CD8-positive, alpha-beta memory T cell (primary cell): ENCODE measurements at regions not wholly inside any gene's neighbourhood (a gene's known extent, or its start where the extent isn't known, plus 50 kb on each side); places are given as distances from the start of the nearest gene placed in this dataset.

Experiments used
- CTCF ChIA-PET: fragments of 350-600 bp; sonication (Branson Sonifier 250); formaldehyde crosslinking; loops from one replicate; lab custom pipeline; 2021; ENCODE audit warnings: antibody characterized with exemption; lab: Charles Lee
- POLR2A ChIA-PET: fragments of 350-600 bp; sonication (Branson Sonifier 250); formaldehyde crosslinking; loops from one replicate; lab custom pipeline; 2021; ENCODE audit warnings: antibody characterized with exemption; lab: Charles Lee
- DNase-seq, 5 donors: peaks; one replicate each; pipeline versions ENCODE4 v3.0.0 to v3.0.0-alpha.2; 2020 to 2022; ENCODE audit warnings: mixed read lengths in 1 of 5
- H3K27ac ChIP-seq: one replicate; pipeline ENCODE4 v1.7.0; 2013; ENCODE audit warnings: low read depth, mild to moderate bottlenecking, low read length, moderate library complexity
- H3K27me3 ChIP-seq: 2 replicates; pipeline ENCODE4 v1.7.0; 2013; ENCODE audit warnings: low read length, mild to moderate bottlenecking; ENCODE audit not compliant: insufficient read depth, poor library complexity, severe bottlenecking
- H3K36me3 ChIP-seq: 2 replicates; pipeline ENCODE4 v1.7.0; 2013; ENCODE audit warnings: mild to moderate bottlenecking, low read length, moderate library complexity; ENCODE audit not compliant: insufficient read depth
- H3K4me1 ChIP-seq: 2 replicates; pipeline ENCODE4 v1.7.0; 2013; ENCODE audit warnings: mild to moderate bottlenecking, low read length, moderate library complexity; ENCODE audit not compliant: insufficient read depth
- H3K4me3 ChIP-seq: 2 replicates; pipeline ENCODE4 v1.7.0; 2013; ENCODE audit warnings: mild to moderate bottlenecking, low read length
- H3K9me3 ChIP-seq: 2 replicates; pipeline ENCODE4 v1.7.0; 2013; ENCODE audit warnings: mild to moderate bottlenecking, low read length
- H3K27ac Mint-ChIP-seq, 8 donors: one replicate each; pipeline ENCODE4 v1.8.0; 2020 to 2021; ENCODE audit warnings: mixed read lengths in 8 of 8, mild to moderate bottlenecking in 6 of 8, inconsistent platforms in 3 of 8, moderate library complexity in 3 of 8
- H3K27me3 Mint-ChIP-seq, 2 donors: one replicate each; pipeline ENCODE4 v1.8.0; 2020 to 2021; ENCODE audit warnings: mixed read lengths in 2 of 2, mild to moderate bottlenecking in 1 of 2, moderate library complexity in 1 of 2
- H3K36me3 Mint-ChIP-seq, 3 donors: one replicate each; pipeline ENCODE4 v1.8.0; 2020 to 2021; ENCODE audit warnings: mixed read lengths in 3 of 3, inconsistent platforms in 1 of 3, mild to moderate bottlenecking in 1 of 3
- H3K4me1 Mint-ChIP-seq, 3 donors: one replicate each; pipeline ENCODE4 v1.8.0; 2020 to 2021; ENCODE audit warnings: mixed read lengths in 3 of 3, inconsistent platforms in 1 of 3, mild to moderate bottlenecking in 1 of 3
- H3K4me3 Mint-ChIP-seq, 7 donors: one replicate each; pipeline ENCODE4 v1.8.0; 2020 to 2021; ENCODE audit warnings: mixed read lengths in 7 of 7, mild to moderate bottlenecking in 6 of 7, moderate library complexity in 4 of 7, inconsistent platforms in 2 of 7
- H3K9me3 Mint-ChIP-seq, 5 donors: one replicate each; pipeline ENCODE4 v1.8.0; 2020 to 2022; ENCODE audit warnings: mixed read lengths in 5 of 5, mild to moderate bottlenecking in 3 of 5, moderate library complexity in 2 of 5, inconsistent platforms in 1 of 5

DNA sequence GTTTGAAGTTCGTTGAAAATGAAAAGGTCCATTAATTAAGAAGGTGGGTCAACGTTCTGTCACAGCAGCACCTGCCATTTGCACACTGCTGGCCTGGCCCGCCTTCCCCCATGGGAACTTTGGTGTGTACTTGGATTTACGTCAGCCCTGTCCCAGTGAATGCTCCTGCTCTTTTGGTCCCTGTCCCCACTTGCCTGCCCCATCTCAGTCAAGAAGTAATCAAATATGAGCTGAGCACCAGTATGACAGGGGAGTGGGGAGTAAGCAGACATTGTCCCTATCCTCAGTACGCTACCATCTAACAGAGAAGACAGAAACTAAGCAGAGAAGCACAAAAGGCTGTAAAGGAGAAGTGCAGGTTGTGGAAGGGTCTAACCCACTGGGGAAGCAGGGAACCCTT lies 65.1 kb downstream of the SLC4A3 start:
- no peaks in the 10 kb centered on the region for H3K9me3 ChIP-seq
- no peaks in the 10 kb centered on the region for H3K36me3 Mint-ChIP-seq
- H3K4me1 ChIP-seq: no peaks in the 10 kb centered on the region
- no peak overlapping the region for H3K27ac Mint-ChIP-seq
- ChIA-PET CTCF (interaction anchor here (1.3 kb wide), 1 partner anchor 17 kb away, joined by 4 read pairs; no protein-coding TSS in a partner anchor), POLR2A (no interaction called here)
- no peaks in the 10 kb centered on the region for H3K27me3 ChIP-seq
- no peak for DNase-seq
- no peaks in the 10 kb centered on the region for H3K4me1 Mint-ChIP-seq
- H3K4me3 Mint-ChIP-seq: no peak overlapping the region
- H3K27me3 Mint-ChIP-seq: peaks cover 25 to 72% of the 10 kb centered on the region in 2 donors
- H3K9me3 Mint-ChIP-seq: peaks cover 0 to 3% (median 2%) of the 10 kb centered on the region in 5 donors
- H3K27ac ChIP-seq: no peak overlapping the region
- no peak overlapping the region for H3K4me3 ChIP-seq
- no peaks in the 10 kb centered on the region for H3K36me3 ChIP-seq

DNA sequence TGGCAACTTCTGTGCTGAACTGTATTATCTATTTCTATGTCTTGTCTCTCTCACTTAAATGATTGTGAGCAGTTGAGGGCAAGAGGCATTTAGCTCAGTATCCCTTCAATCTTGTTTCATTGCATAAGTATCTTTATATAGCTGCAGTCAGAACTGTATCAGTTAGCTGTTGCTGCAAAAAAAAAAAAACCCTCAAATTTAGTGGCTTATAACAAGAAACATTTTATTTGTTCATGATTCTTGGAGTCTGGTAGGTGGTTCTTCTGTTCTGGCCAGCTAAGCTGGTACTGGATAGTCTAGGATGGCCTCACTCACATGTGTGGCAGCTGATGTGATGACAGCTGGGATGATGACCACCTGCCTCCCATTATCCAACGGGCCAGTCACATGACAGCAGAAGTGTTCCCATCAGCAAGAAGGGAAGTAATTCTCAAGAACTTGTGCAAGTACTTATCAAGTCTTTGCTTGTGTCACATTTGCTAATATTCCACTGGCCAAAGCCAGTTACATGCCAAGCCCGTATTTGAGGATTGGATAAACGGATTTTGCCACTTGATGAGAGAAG lies 67.8 kb downstream of the SLC4A3 start:
- H3K9me3 Mint-ChIP-seq: peaks cover 0 to 3% (median 2%) of the 10 kb centered on the region in 5 donors
- Histone ChIP-seq H3K27ac (no peak overlapping the region), H3K27me3 (no peaks in the 10 kb centered on the region), H3K9me3 (no peaks in the 10 kb centered on the region), H3K4me3 (no peak overlapping the region), H3K4me1 (no peaks in the 10 kb centered on the region), H3K36me3 (no peaks in the 10 kb centered on the region)
- ChIA-PET POLR2A (no interaction called here), CTCF (interaction anchor here (1.2 to 1.3 kb wide), 2 partner anchors 8 to 10 kb away, joined by 3 to 4 read pairs; no protein-coding TSS in a partner anchor)
- no peak for DNase-seq
- H3K4me3 Mint-ChIP-seq: no peak overlapping the region
- no peaks in the 10 kb centered on the region for H3K4me1 Mint-ChIP-seq
- peaks cover 29 to 76% of the 10 kb centered on the region in 2 donors for H3K27me3 Mint-ChIP-seq
- H3K27ac Mint-ChIP-seq: no peak overlapping the region
- no peaks in the 10 kb centered on the region for H3K36me3 Mint-ChIP-seq

- no peaks in the 10 kb centered on the region for H3K9me3 ChIP-seq
- no peak overlapping the region for H3K27ac ChIP-seq
- Mint-ChIP-seq H3K36me3 (no peaks in the 10 kb centered on the region), H3K4me3 (no peak overlapping the region), H3K4me1 (no peaks in the 10 kb centered on the region), H3K9me3 (peaks cover 0 to 3% (median 2%) of the 10 kb centered on the region in 5 donors), H3K27me3 (peaks cover 20 to 64% of the 10 kb centered on the region in 2 donors), H3K27ac (no peak overlapping the region)
- no peak for DNase-seq
- H3K36me3 ChIP-seq: no peaks in the 10 kb centered on the region
- H3K4me3 ChIP-seq: no peak overlapping the region
- ChIA-PET CTCF (no interaction called here), POLR2A (no interaction called here)
- H3K4me1 ChIP-seq: no peaks in the 10 kb centered on the region
- H3K27me3 ChIP-seq: no peaks in the 10 kb centered on the region
These were observed 70.6 kb downstream of the SLC4A3 start for GRCh38 chr2:219697811-219698747.

DNA sequence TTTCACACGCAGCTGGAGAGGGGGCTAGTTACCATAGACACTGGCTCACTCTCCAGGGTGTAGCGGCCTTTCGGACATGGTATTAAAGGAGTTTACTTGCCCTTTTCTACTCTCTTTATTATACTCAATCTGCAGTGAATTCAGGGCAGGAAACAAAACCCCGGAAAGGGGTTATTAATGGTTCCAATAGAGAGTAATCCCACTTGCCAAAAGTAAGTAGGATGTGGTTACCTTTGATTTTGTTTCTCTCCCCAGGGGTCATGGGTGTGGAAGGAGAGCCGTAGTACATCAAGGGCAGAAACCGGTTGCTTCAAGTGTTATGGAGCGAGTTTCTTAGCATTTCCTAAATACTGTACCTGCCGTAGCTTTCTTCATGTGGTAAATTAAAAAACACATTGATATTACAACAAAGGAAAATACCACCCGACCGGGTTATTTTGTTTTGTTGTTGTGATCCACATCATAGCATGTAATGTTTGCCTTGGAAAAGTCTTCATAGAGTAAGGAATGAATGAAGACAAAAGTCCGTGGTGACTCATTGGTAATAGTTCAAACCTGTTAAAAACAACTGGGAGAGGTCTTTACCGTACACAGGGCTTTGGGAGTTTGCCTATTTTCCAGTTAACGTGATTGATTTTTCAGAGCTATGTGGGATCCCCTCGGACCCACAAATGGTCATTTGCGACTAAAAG lies 71.5 kb downstream of the SLC4A3 start:
- no peaks in the 10 kb centered on the region for H3K9me3 ChIP-seq
- no peak overlapping the region for H3K27ac ChIP-seq
- no peaks in the 10 kb centered on the region for H3K36me3 Mint-ChIP-seq
- no peak for DNase-seq
- H3K27ac Mint-ChIP-seq: no peak overlapping the region
- no peak overlapping the region for H3K4me3 ChIP-seq
- POLR2A ChIA-PET: no interaction called here
- H3K4me1 Mint-ChIP-seq: no peaks in the 10 kb centered on the region
- peaks cover 17 to 63% of the 10 kb centered on the region in 2 donors for H3K27me3 Mint-ChIP-seq
- CTCF ChIA-PET: no interaction called here
- no peaks in the 10 kb centered on the region for H3K27me3 ChIP-seq
- H3K4me3 Mint-ChIP-seq: no peak overlapping the region
- no peaks in the 10 kb centered on the region for H3K4me1 ChIP-seq
- peaks cover 0 to 2% (median 0%) of the 10 kb centered on the region in 5 donors for H3K9me3 Mint-ChIP-seq
- no peaks in the 10 kb centered on the region for H3K36me3 ChIP-seq

DNA sequence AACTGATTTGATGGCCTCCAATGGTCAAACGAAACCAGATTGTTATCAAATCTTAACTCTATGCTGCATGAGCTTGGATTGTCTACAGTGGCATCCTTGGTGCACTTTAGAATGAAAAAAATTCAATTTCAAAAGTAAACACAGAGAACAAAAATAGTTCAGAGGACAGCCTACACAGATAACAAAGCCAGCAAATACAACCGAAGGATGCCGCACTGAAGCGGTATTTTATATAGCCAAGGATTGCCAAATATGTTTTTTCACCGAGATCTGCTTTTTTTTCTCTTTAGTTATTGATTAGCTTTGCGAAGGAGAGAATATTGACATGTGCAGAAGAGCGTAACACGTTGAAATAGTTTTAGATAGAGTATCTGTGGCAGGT lies 72.0 kb downstream of the SLC4A3 start:
- Histone ChIP-seq H3K4me3 (no peak overlapping the region), H3K27me3 (no peaks in the 10 kb centered on the region), H3K4me1 (no peaks in the 10 kb centered on the region), H3K9me3 (no peaks in the 10 kb centered on the region), H3K27ac (no peak overlapping the region), H3K36me3 (no peaks in the 10 kb centered on the region)
- DNase-seq: no peak
- ChIA-PET POLR2A (no interaction called here), CTCF (interaction anchor here (1.0 kb wide), 1 partner anchor 10 kb away, joined by 3 read pairs; no protein-coding TSS in a partner anchor)
- Mint-ChIP-seq H3K9me3 (peaks cover 0 to 2% (median 0%) of the 10 kb centered on the region in 5 donors), H3K4me3 (no peak overlapping the region), H3K36me3 (no peaks in the 10 kb centered on the region), H3K27ac (no peak overlapping the region), H3K4me1 (no peaks in the 10 kb centered on the region), H3K27me3 (peaks cover 18 to 60% of the 10 kb centered on the region in 2 donors)

DNA sequence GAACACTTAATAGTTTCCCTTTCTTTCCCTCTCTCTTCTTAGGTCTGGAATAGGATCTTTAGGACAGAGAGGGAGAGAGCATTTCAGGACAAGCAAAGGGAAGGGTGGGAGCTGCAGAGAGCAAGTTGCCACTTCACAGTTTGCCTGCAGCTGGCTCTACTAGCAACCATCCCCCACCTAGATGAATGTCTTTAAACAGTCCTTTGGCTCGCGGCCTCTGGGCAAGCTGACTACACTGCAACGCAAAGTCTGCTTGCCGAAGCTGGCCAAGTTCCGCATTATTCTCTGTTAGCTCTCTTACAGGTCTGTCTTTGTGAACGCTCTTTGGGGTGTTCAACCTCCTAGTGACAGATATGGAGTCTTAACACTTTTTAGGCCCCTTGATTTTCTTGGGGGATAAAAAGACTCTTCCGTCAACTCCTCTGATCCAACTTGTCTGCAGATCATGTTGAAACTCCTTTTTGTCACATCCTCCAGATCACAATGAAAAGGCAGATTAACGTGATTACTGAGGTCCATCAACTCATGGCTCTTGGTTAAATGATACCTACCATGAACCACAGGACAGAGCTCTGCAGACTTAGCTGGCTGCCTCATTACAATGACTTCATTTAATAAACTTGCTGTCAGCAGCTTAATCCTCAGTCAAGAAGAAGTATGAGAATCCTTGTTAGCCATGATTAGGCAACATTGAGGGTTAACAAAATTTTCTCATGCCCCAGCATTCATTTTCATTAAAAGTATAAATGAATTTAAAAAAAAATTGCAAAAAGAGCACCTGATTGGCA lies 74.6 kb downstream of the SLC4A3 start:
- Mint-ChIP-seq H3K4me3 (no peak overlapping the region), H3K4me1 (no peaks in the 10 kb centered on the region), H3K9me3 (peaks cover 0 to 2% (median 0%) of the 10 kb centered on the region in 5 donors), H3K27me3 (peaks cover 17 to 59% of the 10 kb centered on the region in 2 donors), H3K27ac (no peak overlapping the region), H3K36me3 (no peaks in the 10 kb centered on the region)
- H3K9me3 ChIP-seq: no peaks in the 10 kb centered on the region
- no peaks in the 10 kb centered on the region for H3K36me3 ChIP-seq
- ChIA-PET CTCF (no interaction called here), POLR2A (no interaction called here)
- H3K27me3 ChIP-seq: no peaks in the 10 kb centered on the region
- no peaks in the 10 kb centered on the region for H3K4me1 ChIP-seq
- DNase-seq: no peak
- no peak overlapping the region for H3K27ac ChIP-seq
- H3K4me3 ChIP-seq: no peak overlapping the region

- Mint-ChIP-seq H3K27me3 (peaks cover 17 to 53% of the 10 kb centered on the region in 2 donors), H3K27ac (no peak overlapping the region), H3K36me3 (no peaks in the 10 kb centered on the region), H3K4me3 (no peak overlapping the region), H3K9me3 (peaks cover 0 to 2% (median 0%) of the 10 kb centered on the region in 5 donors), H3K4me1 (no peaks in the 10 kb centered on the region)
- no peaks in the 10 kb centered on the region for H3K4me1 ChIP-seq
- no peaks in the 10 kb centered on the region for H3K27me3 ChIP-seq
- H3K36me3 ChIP-seq: no peaks in the 10 kb centered on the region
- ChIA-PET CTCF (interaction anchor here (0.9 kb wide), 1 partner anchor 8 kb away, joined by 4 read pairs; no protein-coding TSS in a partner anchor), POLR2A (no interaction called here)
- H3K27ac ChIP-seq: no peak overlapping the region
- no peaks in the 10 kb centered on the region for H3K9me3 ChIP-seq
- no peak for DNase-seq
- no peak overlapping the region for H3K4me3 ChIP-seq
These were observed 75.5 kb downstream of the SLC4A3 start for GRCh38 chr2:219702796-219703545.
